Kidney (tissue), 13 donors: ENCODE measurements at regions not wholly inside any gene's neighbourhood (a gene's known extent, or its start where the extent isn't known, plus 50 kb on each side); places are given as distances from the start of the nearest gene placed in this dataset.
A peak's percentile ranks its signal among the peaks of the same experiment; 100 is the strongest.

ENCODE experiments used
- DNase-seq, 5 donors: peaks; one replicate each; pipeline ENCODE4 v3.0.0-alpha.2; 2013 to 2020
- FAIRE-seq: peaks from 2 replicates; lab custom pipeline; 2012; peaks lifted over from hg19 to GRCh38; lab: Jason Lieb, UNC
- H3K27ac ChIP-seq, 2 donors: one replicate each; pipeline ENCODE4 v1.7.0; 2013; ENCODE audit warnings: low read depth in 2 of 2, low read length in 2 of 2, inconsistent platforms in 1 of 2
- H3K27me3 ChIP-seq: one replicate; pipeline ENCODE4 v1.7.1; 2013; ENCODE audit warnings: low read length, inconsistent platforms; ENCODE audit not compliant: control insufficient read depth, insufficient read depth
- H3K36me3 ChIP-seq, 3 donors: one replicate each; pipeline versions ENCODE4 v1.7.0 to v1.7.1; 2013; ENCODE audit warnings: low read length in 3 of 3, control low read depth in 1 of 3, inconsistent platforms in 1 of 3; ENCODE audit not compliant: insufficient read depth in 3 of 3, control insufficient read depth in 2 of 3
- H3K4me1 ChIP-seq, 3 donors: one replicate each; pipeline versions ENCODE4 v1.7.0 to v1.7.1; 2013; ENCODE audit warnings: low read length in 3 of 3, inconsistent platforms in 1 of 3, low read depth in 1 of 3; ENCODE audit not compliant: control insufficient read depth in 2 of 3, insufficient read depth in 2 of 3
- H3K4me3 ChIP-seq, 3 donors: one replicate each; pipeline versions ENCODE4 v1.7.0 to v1.8.1; 2013; ENCODE audit warnings: low read length in 3 of 3, control low read depth in 1 of 3, inconsistent platforms in 1 of 3
- H3K9ac ChIP-seq, 3 donors: one replicate each; pipeline versions ENCODE4 v1.7.0 to v1.7.1; 2013; ENCODE audit warnings: low read length in 3 of 3, control low read depth in 1 of 3, inconsistent platforms in 1 of 3
- H3K9me3 ChIP-seq, 3 donors: one replicate each; pipeline versions ENCODE4 v1.7.0 to v1.7.1; 2013; ENCODE audit warnings: low read length in 3 of 3, control low read depth in 1 of 3, inconsistent platforms in 1 of 3; ENCODE audit not compliant: control insufficient read depth in 2 of 3, insufficient read depth in 1 of 3
- CTCF ChIP-seq: IDR thresholded peaks from 3 replicates; pipeline ENCODE4 v1.5.1; 2012; ENCODE audit warnings: mild to moderate bottlenecking, moderate library complexity, borderline replicate concordance; ENCODE audit not compliant: insufficient read depth; ENCODE audit errors: extremely low read depth
- intact Hi-C: fragments of 100-400 bp; cut with DNase I; formaldehyde crosslinking; loops from one replicate; pipeline ENCODE4 v1.11.1; 2022
- donor health status: control.
- donor health status: control.
- donor health status: control.
- donor health status: control.
- donor health status: control.
- donor health status: DM: yes; HTN: yes; CAD: no.
- donor health status: Normal renal cell carcinoma (clear cell type).

- no peak for TF ChIP-seq CTCF
- Histone ChIP-seq H3K27ac (no peak overlapping the region), H3K9ac (no peak overlapping the region), H3K4me3 (no peak overlapping the region), H3K27me3 (no peaks in the 10 kb centered on the region), H3K9me3 (peaks cover 0 to 5% (median 0%) of the 10 kb centered on the region in 3 donors), H3K36me3 (no peaks in the 10 kb centered on the region), H3K4me1 (no peaks in the 10 kb centered on the region)
- intact Hi-C loops = no loop called here
- DNase-seq (peak in 1 of 5 donors; percentile 5), FAIRE-seq (no peak)
Observed at GRCh38 chr2:62347563-62348270, 151.8 kb downstream of the B3GNT2 start.

GRCh38 chr2:62344472-62344871 lies 148.6 kb downstream of the B3GNT2 start:
- Histone ChIP-seq H3K27me3 (no peaks in the 10 kb centered on the region), H3K36me3 (no peaks in the 10 kb centered on the region), H3K4me3 (no peak overlapping the region), H3K9me3 (no peaks in the 10 kb centered on the region), H3K4me1 (no peaks in the 10 kb centered on the region), H3K9ac (no peak overlapping the region), H3K27ac (no peak overlapping the region)
- intact Hi-C loops = no loop called here
- DNase-seq = no peak
- FAIRE-seq = no peak
- TF ChIP-seq CTCF = no peak

GRCh38 chr2:62343636-62344337 lies 147.9 kb downstream of the B3GNT2 start:
- H3K27ac ChIP-seq = no peak overlapping the region
- H3K9me3 ChIP-seq = no peaks in the 10 kb centered on the region
- intact Hi-C loops = no loop called here
- no peak for TF ChIP-seq CTCF
- H3K9ac ChIP-seq = no peak overlapping the region
- FAIRE-seq = no peak
- no peaks in the 10 kb centered on the region for H3K4me1 ChIP-seq
- DNase-seq = no peak
- no peak overlapping the region for H3K4me3 ChIP-seq
- no peaks in the 10 kb centered on the region for H3K36me3 ChIP-seq
- no peaks in the 10 kb centered on the region for H3K27me3 ChIP-seq
